A549 (cell line): ENCODE measurements at regions not wholly inside any gene's neighbourhood (a gene's known extent, or its start where the extent isn't known, plus 50 kb on each side); places are given as distances from the start of the nearest gene placed in this dataset.

Source experiments
- ATAC-seq, 2 experiments: fragments of 200-7000 bp in 1 of 2; fragments of >200 bp in 1 of 2; cut with Nextera tagmentation in 1 of 2; cut with Tn5 transposase in 1 of 2; 3 replicates each; pipeline versions ENCODE4 v1.8.0 to v1.9.1; 2018 to 2020; ENCODE audit warnings: mild to moderate bottlenecking in 1 of 2, moderate library complexity in 1 of 2
- CTCF ChIA-PET: fragments of 300-600 bp; sonication (Branson Sonifier 250); formaldehyde crosslinking; extraction: SDS; loops from one replicate; lab custom pipeline; 2021; ENCODE audit warnings: antibody characterized with exemption, inconsistent platforms; lab: Yijun Ruan, JAX
- POLR2A ChIA-PET: fragments of 350-600 bp; formaldehyde crosslinking; extraction: SDS; loops from one replicate; lab custom pipeline; 2021; ENCODE audit warnings: antibody characterized with exemption, inconsistent platforms; lab: Yijun Ruan, JAX
- DNase-seq, 2 experiments: peaks; one replicate each; pipeline versions ENCODE4 v3.0.0 to v3.0.0-alpha.2; 2011 to 2016; ENCODE audit warnings: low read depth in 1 of 2, low spot score in 1 of 2
- FAIRE-seq: peaks from 2 replicates; lab custom pipeline; 2011; peaks lifted over from hg19 to GRCh38; lab: Jason Lieb, UNC
- H3K27ac ChIP-seq, 2 experiments: fragments of >200 bp; sonication (Bioruptor Twin); formaldehyde crosslinking; 3 replicates each; pipeline ENCODE4 v1.5.1; 2016 to 2017
- H3K4me1 ChIP-seq: fragments of >200 bp; sonication (Bioruptor Twin); formaldehyde crosslinking; 3 replicates; pipeline ENCODE4 v1.6.1; 2016
- H3K4me2 ChIP-seq: fragments of >200 bp; sonication (Bioruptor Twin); formaldehyde crosslinking; 3 replicates; pipeline ENCODE4 v1.6.1; 2016
- H3K4me3 ChIP-seq: fragments of >200 bp; sonication (Bioruptor Twin); formaldehyde crosslinking; 3 replicates; pipeline ENCODE4 v1.5.1; 2016
- H3K9me3 ChIP-seq: fragments of >200 bp; sonication (Bioruptor Twin); formaldehyde crosslinking; 3 replicates; pipeline ENCODE4 v1.6.1; 2016
- BHLHE40 ChIP-seq: IDR thresholded peaks from 2 replicates; pipeline ENCODE4 v1.6.1; 2012; ENCODE audit warnings: low read depth, low read length, inconsistent platforms
- CBX2 ChIP-seq: fragments of 200-600 bp; sonication (generic); IDR thresholded peaks from 2 replicates; pipeline ENCODE4 v1.6.1; 2016; ENCODE audit warnings: low read depth, mild to moderate bottlenecking, borderline replicate concordance
- CEBPB ChIP-seq, 2 experiments: fragments of >200 bp in 1 of 2; sonication (Bioruptor Twin) in 1 of 2; formaldehyde crosslinking in 1 of 2; IDR thresholded peaks; 2 replicates each; pipeline ENCODE4 v1.6.1; 2012 to 2016
- EHF ChIP-seq: fragments of 250-450 bp; sonication (Bioruptor Pico); IDR thresholded peaks from 2 replicates; pipeline ENCODE4 v1.5.0; 2020; ENCODE audit warnings: mild to moderate bottlenecking
- EP300 ChIP-seq, 2 experiments: fragments of >200 bp; sonication (Bioruptor Twin); formaldehyde crosslinking; IDR thresholded peaks; 2 replicates in 1 of 2; 3 replicates in 1 of 2; pipeline ENCODE4 v1.6.1; 2016 to 2017
- FOSB ChIP-seq: fragments of 250-450 bp; sonication (Bioruptor Pico); IDR thresholded peaks from 2 replicates; pipeline ENCODE4 v1.5.0; 2020; ENCODE audit warnings: mild to moderate bottlenecking, moderate library complexity
- HEYL ChIP-seq: fragments of 250-450 bp; sonication (Bioruptor Pico); IDR thresholded peaks from 2 replicates; pipeline ENCODE4 v1.8.0; 2021; ENCODE audit warnings: mild to moderate bottlenecking, moderate library complexity
- HOXA7 ChIP-seq: fragments of 250-450 bp; sonication (Bioruptor Pico); IDR thresholded peaks from 2 replicates; pipeline ENCODE4 v1.5.0; 2020; ENCODE audit warnings: mild to moderate bottlenecking, moderate library complexity
- HOXB13 ChIP-seq: fragments of 250-450 bp; sonication (Bioruptor Pico); IDR thresholded peaks from 2 replicates; pipeline ENCODE4 v1.5.0; 2020; ENCODE audit warnings: low read depth, mild to moderate bottlenecking, moderate library complexity
- JUNB ChIP-seq: fragments of >200 bp; sonication (Bioruptor Twin); formaldehyde crosslinking; IDR thresholded peaks from 2 replicates; pipeline ENCODE4 v1.6.1; 2016
- MAX ChIP-seq: IDR thresholded peaks from 2 replicates; pipeline ENCODE4 v1.6.1; 2012
- NFE2L2 ChIP-seq: fragments of 150-350 bp; conservative IDR thresholded peaks from 2 replicates; pipeline ENCODE4 v1.6.1; 2014; ENCODE audit warnings: low read length
- NR3C1 ChIP-seq: fragments of >200 bp; sonication (Bioruptor Twin); formaldehyde crosslinking; IDR thresholded peaks from 3 replicates; pipeline ENCODE4 v1.6.1; 2017
- PHF8 ChIP-seq: fragments of 200-600 bp; sonication (generic); IDR thresholded peaks from 2 replicates; pipeline ENCODE4 v1.6.1; 2016; ENCODE audit warnings: low read depth, mild to moderate bottlenecking, antibody characterized with exemption, moderate library complexity, borderline replicate concordance
- POLR2AphosphoS2 ChIP-seq: conservative IDR thresholded peaks from 2 replicates; pipeline ENCODE4 v1.6.1; 2012; ENCODE audit warnings: low read length, improper control_type of control experiment, inconsistent platforms
- RFX5 ChIP-seq: fragments of 450-650 bp; IDR thresholded peaks from 2 replicates; pipeline ENCODE4 v1.7.1; 2014; ENCODE audit warnings: antibody characterized with exemption, mild to moderate bottlenecking, moderate library complexity
- SMC3 ChIP-seq: fragments of >200 bp; sonication (Bioruptor Twin); formaldehyde crosslinking; IDR thresholded peaks from 3 replicates; pipeline ENCODE4 v1.6.1; 2018; ENCODE audit warnings: inconsistent platforms
- SREBF2 ChIP-seq: fragments of 450-650 bp; IDR thresholded peaks from 2 replicates; pipeline ENCODE4 v1.6.1; 2014; ENCODE audit warnings: mild to moderate bottlenecking, moderate library complexity
- TFCP2L1 ChIP-seq: fragments of 250-450 bp; sonication (Bioruptor Pico); IDR thresholded peaks from 2 replicates; pipeline ENCODE4 v1.5.0; 2021; ENCODE audit warnings: mild to moderate bottlenecking
- USF2 ChIP-seq: fragments of 450-650 bp; IDR thresholded peaks from 2 replicates; pipeline ENCODE4 v1.6.1; 2014; ENCODE audit warnings: antibody characterized with exemption
- WGBS: methylation state at CpG from one replicate; pipeline ENCODE4 v1.1.6; 2017; ENCODE audit errors: missing lambda C conversion rate; 5-methylcytosine and 5-hydroxymethylcytosine counted together
- TF ChIP-seq, protein P1 (sequence below): fragments of 250-450 bp; sonication (Bioruptor Pico); IDR thresholded peaks from 2 replicates; pipeline ENCODE4 v1.5.0; 2020; ENCODE audit warnings: low read depth, mild to moderate bottlenecking, moderate library complexity
- TF ChIP-seq, protein P2 (sequence below): fragments of 200-600 bp; sonication (generic); IDR thresholded peaks from 2 replicates; pipeline ENCODE4 v1.6.1; 2016; ENCODE audit warnings: antibody characterized with exemption, mild to moderate bottlenecking, moderate library complexity
- TF ChIP-seq, protein P3 (sequence below): IDR thresholded peaks from 2 replicates; pipeline ENCODE4 v1.6.1; 2012; ENCODE audit warnings: low read depth, borderline replicate concordance

DNA sequence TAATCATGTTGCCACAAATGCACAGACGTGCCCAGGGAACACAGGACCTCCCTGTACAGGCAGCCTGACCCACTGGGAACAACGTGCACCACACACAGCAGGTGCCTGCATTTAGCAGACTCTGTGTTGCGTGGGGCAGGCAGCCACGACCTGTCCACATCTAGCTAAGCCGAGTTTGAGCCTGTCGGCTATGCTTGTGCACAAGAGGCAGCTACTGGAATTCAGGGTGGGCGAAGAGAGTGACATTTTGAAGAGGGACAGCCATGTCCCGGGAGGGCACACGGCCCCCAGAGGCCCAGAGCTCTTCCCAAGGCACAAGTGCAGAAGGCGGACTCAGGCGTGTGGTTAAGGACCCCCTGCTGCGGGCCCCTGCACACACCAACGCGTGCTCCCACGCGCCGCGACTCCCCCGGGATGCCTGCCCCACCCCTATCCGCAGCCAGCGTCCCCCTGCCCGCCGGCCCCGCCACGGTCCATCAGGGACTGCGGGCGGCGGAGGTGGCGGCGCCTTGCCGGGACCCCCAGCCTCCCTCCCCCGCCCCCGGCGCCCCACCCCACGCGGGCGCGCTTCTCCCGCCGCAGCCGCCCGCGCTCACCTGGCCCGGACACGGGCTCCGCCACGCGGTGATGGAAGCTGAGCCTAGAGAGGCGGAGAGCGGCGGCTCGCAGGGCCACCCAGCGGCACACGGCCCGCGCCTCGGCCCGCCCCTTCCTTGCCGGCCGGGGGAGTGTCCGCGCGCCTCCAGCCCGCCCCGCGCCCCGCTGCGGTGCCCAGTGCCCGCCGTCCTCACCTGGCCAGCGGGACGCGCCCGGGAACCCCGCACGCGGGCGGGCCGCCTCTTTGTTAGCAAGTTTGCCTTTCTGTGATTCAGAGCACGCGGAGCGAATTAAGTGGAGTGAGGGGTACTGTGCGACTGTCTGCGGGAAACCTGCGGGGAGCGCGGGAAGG lies 125.3 kb upstream of the PRMT8 start:
- WGBS = 16% methylated on average over 17 of the region's 87 CpGs
- H3K4me3 ChIP-seq = peak overlapping the region; percentile 48
- peak overlapping the region; percentile 96 for H3K4me2 ChIP-seq
- DNase-seq = peak in 1 of 2 experiments; percentile 21
- no peak for FAIRE-seq
- peak; percentile 68 to 89 for ATAC-seq
- CTCF ChIA-PET = interaction anchor here (0.6 kb wide), 2 partner anchors 419 to 606 kb away, joined by 3 read pairs; no protein-coding TSS in a partner anchor
- peak overlapping the region in 1 of 2 experiments; percentile 56; a peak in 1 of 6 replicates for H3K27ac ChIP-seq
- TF ChIP-seq CBX2 (no peak), HOXA7 (CRISPR knock-in tag) (no peak), RFX5 (no peak), EP300 (IDR thresholded peaks at IDR 0.05) (no peak), SMC3 (no peak), SREBF2 (no peak), MAX (no peak)
- TF ChIP-seq, protein P1, sequence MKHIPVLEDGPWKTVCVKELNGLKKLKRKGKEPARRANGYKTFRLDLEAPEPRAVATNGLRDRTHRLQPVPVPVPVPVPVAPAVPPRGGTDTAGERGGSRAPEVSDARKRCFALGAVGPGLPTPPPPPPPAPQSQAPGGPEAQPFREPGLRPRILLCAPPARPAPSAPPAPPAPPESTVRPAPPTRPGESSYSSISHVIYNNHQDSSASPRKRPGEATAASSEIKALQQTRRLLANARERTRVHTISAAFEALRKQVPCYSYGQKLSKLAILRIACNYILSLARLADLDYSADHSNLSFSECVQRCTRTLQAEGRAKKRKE (CRISPR knock-in tag) = no peak
- TF ChIP-seq, protein P2, sequence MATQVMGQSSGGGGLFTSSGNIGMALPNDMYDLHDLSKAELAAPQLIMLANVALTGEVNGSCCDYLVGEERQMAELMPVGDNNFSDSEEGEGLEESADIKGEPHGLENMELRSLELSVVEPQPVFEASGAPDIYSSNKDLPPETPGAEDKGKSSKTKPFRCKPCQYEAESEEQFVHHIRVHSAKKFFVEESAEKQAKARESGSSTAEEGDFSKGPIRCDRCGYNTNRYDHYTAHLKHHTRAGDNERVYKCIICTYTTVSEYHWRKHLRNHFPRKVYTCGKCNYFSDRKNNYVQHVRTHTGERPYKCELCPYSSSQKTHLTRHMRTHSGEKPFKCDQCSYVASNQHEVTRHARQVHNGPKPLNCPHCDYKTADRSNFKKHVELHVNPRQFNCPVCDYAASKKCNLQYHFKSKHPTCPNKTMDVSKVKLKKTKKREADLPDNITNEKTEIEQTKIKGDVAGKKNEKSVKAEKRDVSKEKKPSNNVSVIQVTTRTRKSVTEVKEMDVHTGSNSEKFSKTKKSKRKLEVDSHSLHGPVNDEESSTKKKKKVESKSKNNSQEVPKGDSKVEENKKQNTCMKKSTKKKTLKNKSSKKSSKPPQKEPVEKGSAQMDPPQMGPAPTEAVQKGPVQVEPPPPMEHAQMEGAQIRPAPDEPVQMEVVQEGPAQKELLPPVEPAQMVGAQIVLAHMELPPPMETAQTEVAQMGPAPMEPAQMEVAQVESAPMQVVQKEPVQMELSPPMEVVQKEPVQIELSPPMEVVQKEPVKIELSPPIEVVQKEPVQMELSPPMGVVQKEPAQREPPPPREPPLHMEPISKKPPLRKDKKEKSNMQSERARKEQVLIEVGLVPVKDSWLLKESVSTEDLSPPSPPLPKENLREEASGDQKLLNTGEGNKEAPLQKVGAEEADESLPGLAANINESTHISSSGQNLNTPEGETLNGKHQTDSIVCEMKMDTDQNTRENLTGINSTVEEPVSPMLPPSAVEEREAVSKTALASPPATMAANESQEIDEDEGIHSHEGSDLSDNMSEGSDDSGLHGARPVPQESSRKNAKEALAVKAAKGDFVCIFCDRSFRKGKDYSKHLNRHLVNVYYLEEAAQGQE = no peak
- TF ChIP-seq, protein P3, sequence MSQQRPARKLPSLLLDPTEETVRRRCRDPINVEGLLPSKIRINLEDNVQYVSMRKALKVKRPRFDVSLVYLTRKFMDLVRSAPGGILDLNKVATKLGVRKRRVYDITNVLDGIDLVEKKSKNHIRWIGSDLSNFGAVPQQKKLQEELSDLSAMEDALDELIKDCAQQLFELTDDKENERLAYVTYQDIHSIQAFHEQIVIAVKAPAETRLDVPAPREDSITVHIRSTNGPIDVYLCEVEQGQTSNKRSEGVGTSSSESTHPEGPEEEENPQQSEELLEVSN = no peak
- TF ChIP-seq, all 56 proteins: peak for 0
- Histone ChIP-seq H3K9me3 (no peaks in the 10 kb centered on the region), H3K4me1 (no peaks in the 10 kb centered on the region)
- POLR2A ChIA-PET = no interaction called here

- H3K4me1 ChIP-seq = no peaks in the 10 kb centered on the region
- TF ChIP-seq JUNB = no peak
- TF ChIP-seq PHF8 = no peak
- no peak for TF ChIP-seq NR3C1
- TF ChIP-seq CBX2 = no peak
- no peak for TF ChIP-seq POLR2AphosphoS2
- TF ChIP-seq USF2 = no peak
- TF ChIP-seq MAX = no peak
- TF ChIP-seq EHF (CRISPR knock-in tag) = no peak
- no peak for TF ChIP-seq FOSB (CRISPR knock-in tag)
- no peak for TF ChIP-seq EP300 (IDR thresholded peaks at IDR 0.05)
- no peak for TF ChIP-seq CEBPB (IDR thresholded peaks at IDR 0.05)
- TF ChIP-seq HOXB13 = no peak
- TF ChIP-seq SMC3 = no peak
- TF ChIP-seq NFE2L2 = no peak
- TF ChIP-seq HEYL (CRISPR knock-in tag) = no peak
- no peak for TF ChIP-seq TFCP2L1
- no peak for TF ChIP-seq BHLHE40
- TF ChIP-seq SREBF2 = no peak
- TF ChIP-seq, protein P3 = no peak
- TF ChIP-seq, all 56 proteins: peak for 0
- no peak for DNase-seq
- WGBS = 74% methylated on average over 16 of the region's 26 CpGs
- Histone ChIP-seq H3K4me3 (peak overlapping the region; percentile 48), H3K27ac (no peak overlapping the region), H3K9me3 (no peaks in the 10 kb centered on the region), H3K4me2 (peak overlapping the region; percentile 96)
- ChIA-PET CTCF (no interaction called here), POLR2A (no interaction called here)
- no peak for ATAC-seq
- no peak for FAIRE-seq
Observed at GRCh38 chr12:3366451-3367110, 124.4 kb upstream of the PRMT8 start.
